WTC11 (cell line): ENCODE measurements at regions not wholly inside any gene's neighbourhood (a gene's known extent, or its start where the extent isn't known, plus 50 kb on each side); places are given as distances from the start of the nearest gene placed in this dataset.

ENCODE experiments used
- ATAC-seq: fragments of 200-7000 bp; cut with Tn5 transposase; 2 replicates; pipeline ENCODE4 v1.10.0; 2021; ENCODE audit warnings: mild to moderate bottlenecking, moderate library complexity
- CTCF ChIA-PET: fragments of 300-600 bp; sonication (Branson Sonifier 250); formaldehyde crosslinking; loops from one replicate; lab custom pipeline; 2021; ENCODE audit warnings: antibody characterized with exemption; lab: Charles Lee
- POLR2A ChIA-PET: fragments of 350-600 bp; sonication (Branson Sonifier 250); formaldehyde crosslinking; loops from one replicate; lab custom pipeline; 2021; ENCODE audit warnings: antibody characterized with exemption; lab: Charles Lee
- DNase-seq: peaks from one replicate; pipeline ENCODE4 v3.0.0; 2021; ENCODE audit warnings: low spot score
- H3K27ac Mint-ChIP-seq: 2 replicates; pipeline ENCODE4 v1.8.0; 2021; ENCODE audit warnings: mixed read lengths
- H3K27me3 Mint-ChIP-seq: 2 replicates; pipeline ENCODE4 v1.8.0; 2021; ENCODE audit warnings: low read depth, mild to moderate bottlenecking, moderate library complexity, mixed read lengths
- H3K36me3 Mint-ChIP-seq: 2 replicates; pipeline ENCODE4 v1.8.0; 2021; ENCODE audit warnings: mixed read lengths
- H3K4me1 Mint-ChIP-seq: 2 replicates; pipeline ENCODE4 v1.8.0; 2022; ENCODE audit warnings: mixed read lengths
- H3K4me3 Mint-ChIP-seq: 2 replicates; pipeline ENCODE4 v1.8.0; 2021; ENCODE audit warnings: mild to moderate bottlenecking, moderate library complexity, mixed read lengths
- H3K9me3 Mint-ChIP-seq: 2 replicates; pipeline ENCODE4 v1.8.0; 2021; ENCODE audit warnings: mixed read lengths
- ATF2 ChIP-seq: sonication (generic); formaldehyde crosslinking; IDR thresholded peaks from 2 replicates; pipeline ENCODE4 v1.8.1; 2022; ENCODE audit warnings: low read depth, missing genetic modification reagents, borderline replicate concordance
- CBFB ChIP-seq: sonication (generic); formaldehyde crosslinking; IDR thresholded peaks from 2 replicates; pipeline ENCODE4 v1.8.1; 2022; ENCODE audit warnings: mild to moderate bottlenecking, low read depth, missing genetic modification reagents
- CDX4 ChIP-seq: fragments of 250-450 bp; sonication (Bioruptor Pico); IDR thresholded peaks from 2 replicates; pipeline ENCODE4 v1.9.0; 2021; ENCODE audit warnings: moderate library complexity, mild to moderate bottlenecking, inconsistent platforms, borderline replicate concordance
- HMGA2 ChIP-seq: fragments of 250-450 bp; sonication (Bioruptor Pico); IDR thresholded peaks from 2 replicates; pipeline ENCODE4 v1.4.0; 2021; ENCODE audit warnings: mild to moderate bottlenecking, moderate library complexity
- IRF2 ChIP-seq: sonication (generic); formaldehyde crosslinking; IDR thresholded peaks from 2 replicates; pipeline ENCODE4 v1.8.0; 2022; ENCODE audit warnings: low read depth, missing genetic modification reagents, borderline replicate concordance
- JUN ChIP-seq: sonication (generic); formaldehyde crosslinking; IDR thresholded peaks from 2 replicates; pipeline ENCODE4 v1.8.0; 2023; ENCODE audit warnings: mild to moderate bottlenecking, missing genetic modification reagents
- NFATC4 ChIP-seq: fragments of 250-450 bp; sonication (Bioruptor Pico); IDR thresholded peaks from 2 replicates; pipeline ENCODE4 v1.9.0; 2021; ENCODE audit warnings: mild to moderate bottlenecking
- NR1H2 ChIP-seq: sonication (generic); formaldehyde crosslinking; IDR thresholded peaks from 2 replicates; pipeline ENCODE4 v1.9.0; 2021; ENCODE audit warnings: mild to moderate bottlenecking, moderate library complexity, missing genetic modification reagents
- OVOL2 ChIP-seq: fragments of 250-450 bp; sonication (Bioruptor Pico); IDR thresholded peaks from 2 replicates; pipeline ENCODE4 v1.9.0; 2021; ENCODE audit warnings: mild to moderate bottlenecking, borderline replicate concordance
- PREB ChIP-seq: sonication (generic); formaldehyde crosslinking; IDR thresholded peaks from 2 replicates; pipeline ENCODE4 v1.8.1; 2022; ENCODE audit warnings: mild to moderate bottlenecking, missing genetic modification reagents, moderate library complexity, borderline replicate concordance
- SMAD4 ChIP-seq: sonication (generic); formaldehyde crosslinking; IDR thresholded peaks from 2 replicates; pipeline ENCODE4 v1.8.0; 2022; ENCODE audit warnings: mild to moderate bottlenecking, missing genetic modification reagents
- ZNF138 ChIP-seq: sonication (generic); formaldehyde crosslinking; conservative IDR thresholded peaks from 2 replicates; pipeline ENCODE4 v1.8.1; 2022; ENCODE audit warnings: mild to moderate bottlenecking, moderate library complexity, missing genetic modification reagents
- ZSCAN18 ChIP-seq: fragments of 250-450 bp; sonication (Bioruptor Pico); IDR thresholded peaks from 2 replicates; pipeline ENCODE4 v2.1.2; 2022; ENCODE audit warnings: mild to moderate bottlenecking, moderate library complexity
- TF ChIP-seq, protein P1 (sequence below): sonication (generic); formaldehyde crosslinking; IDR thresholded peaks from 2 replicates; pipeline ENCODE4 v1.8.0; 2023; ENCODE audit warnings: missing genetic modification reagents
- TF ChIP-seq, protein P2 (sequence below): sonication (generic); formaldehyde crosslinking; IDR thresholded peaks from 2 replicates; pipeline ENCODE4 v1.8.1; 2022; ENCODE audit warnings: low read depth, mild to moderate bottlenecking, moderate library complexity, missing genetic modification reagents, borderline replicate concordance
- TF ChIP-seq, protein P3 (sequence below): sonication (generic); formaldehyde crosslinking; IDR thresholded peaks from 2 replicates; pipeline ENCODE4 v1.8.1; 2023; ENCODE audit warnings: mild to moderate bottlenecking, missing genetic modification reagents, borderline replicate concordance
- TF ChIP-seq, protein P4 (sequence below): fragments of 250-450 bp; sonication (Bioruptor Pico); IDR thresholded peaks from 2 replicates; pipeline ENCODE4 v1.9.0; 2021; ENCODE audit warnings: mild to moderate bottlenecking
- TF ChIP-seq, protein P5 (sequence below): sonication (generic); formaldehyde crosslinking; conservative IDR thresholded peaks from 2 replicates; pipeline ENCODE4 v1.8.1; 2022; ENCODE audit warnings: mild to moderate bottlenecking, missing genetic modification reagents

GRCh38 chr4:30429813-30430761, 290.1 kb upstream of the PCDH7 start (continued):
- TF ChIP-seq PREB (CRISPR knock-in tag) (no peak), ZSCAN18 (CRISPR knock-in tag) (no peak), HMGA2 (CRISPR knock-in tag) (no peak)

GRCh38 chr4:30434656-30435055, 285.5 kb upstream of the PCDH7 start:
- Mint-ChIP-seq H3K4me3 (no peak overlapping the region), H3K27ac (no peak overlapping the region), H3K27me3 (no peaks in the 10 kb centered on the region), H3K36me3 (no peaks in the 10 kb centered on the region), H3K9me3 (no peaks in the 10 kb centered on the region), H3K4me1 (peaks cover 3% of the 10 kb centered on the region)
- POLR2A ChIA-PET: no interaction called here
- no peak for DNase-seq
- CTCF ChIA-PET: no interaction called here
- ATAC-seq: no peak
- TF ChIP-seq ZSCAN18 (CRISPR knock-in tag) (no peak), CBFB (CRISPR knock-in tag) (no peak), OVOL2 (no peak), SMAD4 (CRISPR knock-in tag) (no peak), NFATC4 (CRISPR knock-in tag) (no peak), ZNF138 (CRISPR knock-in tag) (no peak), IRF2 (CRISPR knock-in tag) (no peak), CDX4 (CRISPR knock-in tag) (no peak), ATF2 (CRISPR knock-in tag) (no peak), JUN (CRISPR knock-in tag) (no peak), NR1H2 (no peak)
- TF ChIP-seq, protein P1, sequence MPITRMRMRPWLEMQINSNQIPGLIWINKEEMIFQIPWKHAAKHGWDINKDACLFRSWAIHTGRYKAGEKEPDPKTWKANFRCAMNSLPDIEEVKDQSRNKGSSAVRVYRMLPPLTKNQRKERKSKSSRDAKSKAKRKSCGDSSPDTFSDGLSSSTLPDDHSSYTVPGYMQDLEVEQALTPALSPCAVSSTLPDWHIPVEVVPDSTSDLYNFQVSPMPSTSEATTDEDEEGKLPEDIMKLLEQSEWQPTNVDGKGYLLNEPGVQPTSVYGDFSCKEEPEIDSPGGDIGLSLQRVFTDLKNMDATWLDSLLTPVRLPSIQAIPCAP: no peak
- TF ChIP-seq, protein P2, sequence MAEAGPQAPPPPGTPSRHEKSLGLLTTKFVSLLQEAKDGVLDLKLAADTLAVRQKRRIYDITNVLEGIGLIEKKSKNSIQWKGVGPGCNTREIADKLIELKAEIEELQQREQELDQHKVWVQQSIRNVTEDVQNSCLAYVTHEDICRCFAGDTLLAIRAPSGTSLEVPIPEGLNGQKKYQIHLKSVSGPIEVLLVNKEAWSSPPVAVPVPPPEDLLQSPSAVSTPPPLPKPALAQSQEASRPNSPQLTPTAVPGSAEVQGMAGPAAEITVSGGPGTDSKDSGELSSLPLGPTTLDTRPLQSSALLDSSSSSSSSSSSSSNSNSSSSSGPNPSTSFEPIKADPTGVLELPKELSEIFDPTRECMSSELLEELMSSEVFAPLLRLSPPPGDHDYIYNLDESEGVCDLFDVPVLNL (CRISPR knock-in tag): no peak
- TF ChIP-seq, protein P3, sequence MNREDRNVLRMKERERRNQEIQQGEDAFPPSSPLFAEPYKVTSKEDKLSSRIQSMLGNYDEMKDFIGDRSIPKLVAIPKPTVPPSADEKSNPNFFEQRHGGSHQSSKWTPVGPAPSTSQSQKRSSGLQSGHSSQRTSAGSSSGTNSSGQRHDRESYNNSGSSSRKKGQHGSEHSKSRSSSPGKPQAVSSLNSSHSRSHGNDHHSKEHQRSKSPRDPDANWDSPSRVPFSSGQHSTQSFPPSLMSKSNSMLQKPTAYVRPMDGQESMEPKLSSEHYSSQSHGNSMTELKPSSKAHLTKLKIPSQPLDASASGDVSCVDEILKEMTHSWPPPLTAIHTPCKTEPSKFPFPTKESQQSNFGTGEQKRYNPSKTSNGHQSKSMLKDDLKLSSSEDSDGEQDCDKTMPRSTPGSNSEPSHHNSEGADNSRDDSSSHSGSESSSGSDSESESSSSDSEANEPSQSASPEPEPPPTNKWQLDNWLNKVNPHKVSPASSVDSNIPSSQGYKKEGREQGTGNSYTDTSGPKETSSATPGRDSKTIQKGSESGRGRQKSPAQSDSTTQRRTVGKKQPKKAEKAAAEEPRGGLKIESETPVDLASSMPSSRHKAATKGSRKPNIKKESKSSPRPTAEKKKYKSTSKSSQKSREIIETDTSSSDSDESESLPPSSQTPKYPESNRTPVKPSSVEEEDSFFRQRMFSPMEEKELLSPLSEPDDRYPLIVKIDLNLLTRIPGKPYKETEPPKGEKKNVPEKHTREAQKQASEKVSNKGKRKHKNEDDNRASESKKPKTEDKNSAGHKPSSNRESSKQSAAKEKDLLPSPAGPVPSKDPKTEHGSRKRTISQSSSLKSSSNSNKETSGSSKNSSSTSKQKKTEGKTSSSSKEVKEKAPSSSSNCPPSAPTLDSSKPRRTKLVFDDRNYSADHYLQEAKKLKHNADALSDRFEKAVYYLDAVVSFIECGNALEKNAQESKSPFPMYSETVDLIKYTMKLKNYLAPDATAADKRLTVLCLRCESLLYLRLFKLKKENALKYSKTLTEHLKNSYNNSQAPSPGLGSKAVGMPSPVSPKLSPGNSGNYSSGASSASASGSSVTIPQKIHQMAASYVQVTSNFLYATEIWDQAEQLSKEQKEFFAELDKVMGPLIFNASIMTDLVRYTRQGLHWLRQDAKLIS: no peak
- TF ChIP-seq, protein P4, sequence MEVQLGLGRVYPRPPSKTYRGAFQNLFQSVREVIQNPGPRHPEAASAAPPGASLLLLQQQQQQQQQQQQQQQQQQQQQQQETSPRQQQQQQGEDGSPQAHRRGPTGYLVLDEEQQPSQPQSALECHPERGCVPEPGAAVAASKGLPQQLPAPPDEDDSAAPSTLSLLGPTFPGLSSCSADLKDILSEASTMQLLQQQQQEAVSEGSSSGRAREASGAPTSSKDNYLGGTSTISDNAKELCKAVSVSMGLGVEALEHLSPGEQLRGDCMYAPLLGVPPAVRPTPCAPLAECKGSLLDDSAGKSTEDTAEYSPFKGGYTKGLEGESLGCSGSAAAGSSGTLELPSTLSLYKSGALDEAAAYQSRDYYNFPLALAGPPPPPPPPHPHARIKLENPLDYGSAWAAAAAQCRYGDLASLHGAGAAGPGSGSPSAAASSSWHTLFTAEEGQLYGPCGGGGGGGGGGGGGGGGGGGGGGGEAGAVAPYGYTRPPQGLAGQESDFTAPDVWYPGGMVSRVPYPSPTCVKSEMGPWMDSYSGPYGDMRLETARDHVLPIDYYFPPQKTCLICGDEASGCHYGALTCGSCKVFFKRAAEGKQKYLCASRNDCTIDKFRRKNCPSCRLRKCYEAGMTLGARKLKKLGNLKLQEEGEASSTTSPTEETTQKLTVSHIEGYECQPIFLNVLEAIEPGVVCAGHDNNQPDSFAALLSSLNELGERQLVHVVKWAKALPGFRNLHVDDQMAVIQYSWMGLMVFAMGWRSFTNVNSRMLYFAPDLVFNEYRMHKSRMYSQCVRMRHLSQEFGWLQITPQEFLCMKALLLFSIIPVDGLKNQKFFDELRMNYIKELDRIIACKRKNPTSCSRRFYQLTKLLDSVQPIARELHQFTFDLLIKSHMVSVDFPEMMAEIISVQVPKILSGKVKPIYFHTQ (CRISPR knock-in tag): no peak
- TF ChIP-seq, protein P5, sequence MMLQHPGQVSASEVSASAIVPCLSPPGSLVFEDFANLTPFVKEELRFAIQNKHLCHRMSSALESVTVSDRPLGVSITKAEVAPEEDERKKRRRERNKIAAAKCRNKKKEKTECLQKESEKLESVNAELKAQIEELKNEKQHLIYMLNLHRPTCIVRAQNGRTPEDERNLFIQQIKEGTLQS (CRISPR knock-in tag): no peak
